ENCODE measurements at regions not wholly inside any gene's neighbourhood (a gene's known extent, or its start where the extent isn't known, plus 50 kb on each side); places are given as distances from the start of the nearest gene placed in this dataset.
"Not testable (repeated sequence)": the region's sequence is repeated elsewhere in the genome, so short reads cannot be mapped to it uniquely, and the experiment has no call there.

DNA sequence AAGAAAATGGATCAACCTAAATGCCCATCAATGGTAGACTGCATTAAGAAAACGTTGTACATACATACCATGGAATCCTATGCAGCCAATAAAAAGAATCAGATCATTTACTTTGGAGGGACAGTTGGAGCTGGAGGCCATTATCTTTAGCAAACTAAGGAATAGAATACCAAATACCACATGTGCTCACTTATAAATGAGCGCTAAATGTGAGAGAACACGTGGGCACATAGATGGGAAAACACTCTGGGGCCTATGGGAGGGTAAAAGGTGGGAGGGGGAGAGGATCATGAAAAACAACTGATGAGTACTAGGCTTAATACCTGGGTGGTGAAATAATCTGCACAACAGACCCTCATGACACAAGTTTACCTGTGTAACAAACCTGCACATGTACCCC lies 1729.9 kb upstream of the PCDH10 start:
- no peak for DNase-seq

DNA sequence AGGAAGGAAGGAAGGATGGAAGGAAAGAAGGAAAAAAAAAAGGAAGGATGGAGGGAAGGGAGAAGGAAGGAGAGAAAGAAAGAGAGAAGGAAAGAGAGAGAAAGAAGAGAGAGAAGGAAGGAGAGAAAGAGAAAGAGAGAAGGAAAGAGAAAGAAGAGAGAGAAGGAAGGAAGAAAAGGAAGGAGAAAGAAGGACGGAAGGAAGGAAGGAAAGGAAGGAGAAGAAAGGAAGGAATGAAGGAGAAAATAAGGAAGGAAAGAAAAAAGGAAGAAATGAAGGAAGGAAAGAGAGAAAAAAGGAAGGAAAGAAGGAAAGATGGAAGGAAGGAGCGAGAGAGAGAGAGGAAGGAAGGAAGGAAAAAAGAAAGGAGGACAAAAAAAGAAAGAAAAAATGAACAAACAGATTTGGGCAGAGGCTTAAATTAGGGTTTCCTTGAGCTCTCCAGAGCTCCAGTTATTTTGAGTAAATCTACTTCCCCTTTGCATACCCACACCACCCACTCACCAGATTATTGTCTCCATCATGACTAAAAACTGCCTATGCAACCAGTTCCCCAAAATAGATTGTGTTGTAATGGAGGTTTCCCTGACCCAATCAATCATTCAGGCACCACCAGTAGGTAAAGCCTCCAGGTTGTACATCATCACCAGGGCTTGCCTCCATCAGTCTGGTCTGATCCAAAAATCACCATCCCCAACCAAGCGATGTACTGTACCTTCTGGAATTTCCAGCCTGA lies 1722.9 kb upstream of the PCDH10 start:
- no peak for DNase-seq

DNA sequence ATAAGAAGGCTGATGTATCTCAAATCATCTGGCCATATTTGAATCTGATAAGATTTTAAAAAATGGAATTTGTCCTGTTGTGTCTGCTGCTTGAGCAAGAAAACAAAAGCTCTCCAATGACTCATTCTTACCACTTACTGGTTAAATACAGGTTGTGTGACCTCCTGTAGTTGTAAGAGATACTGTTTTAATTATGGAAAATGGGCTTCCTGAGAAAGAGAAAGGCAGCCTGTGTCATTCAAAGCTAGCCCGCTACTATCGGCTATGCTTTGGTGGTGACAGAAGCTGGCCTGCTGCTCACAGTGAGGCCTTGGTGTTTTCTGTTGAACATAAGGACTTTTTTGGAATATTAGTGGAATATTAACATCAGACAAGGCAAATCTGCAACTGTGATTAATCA lies 1722.1 kb upstream of the PCDH10 start:
- no peak for DNase-seq

DNA sequence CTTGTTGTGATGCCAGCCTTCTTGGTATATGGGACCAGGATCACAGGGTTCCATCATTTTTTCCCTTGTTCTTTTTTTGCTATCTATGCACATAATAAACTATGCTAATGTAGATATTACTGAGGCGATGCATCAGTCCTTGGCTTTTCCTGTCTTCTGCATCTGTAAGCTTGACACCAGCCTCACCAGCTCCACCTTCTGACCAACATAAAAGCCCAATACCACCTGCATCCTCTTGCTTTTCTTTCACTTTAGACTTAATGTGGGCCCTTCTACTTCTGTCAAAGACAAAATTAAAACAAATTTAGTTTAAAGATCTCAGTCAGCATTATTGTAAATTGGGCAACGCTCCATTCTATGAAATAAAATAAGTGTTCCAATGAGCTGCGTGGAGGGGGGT lies 1718.8 kb upstream of the PCDH10 start:
- no peak for DNase-seq

DNA sequence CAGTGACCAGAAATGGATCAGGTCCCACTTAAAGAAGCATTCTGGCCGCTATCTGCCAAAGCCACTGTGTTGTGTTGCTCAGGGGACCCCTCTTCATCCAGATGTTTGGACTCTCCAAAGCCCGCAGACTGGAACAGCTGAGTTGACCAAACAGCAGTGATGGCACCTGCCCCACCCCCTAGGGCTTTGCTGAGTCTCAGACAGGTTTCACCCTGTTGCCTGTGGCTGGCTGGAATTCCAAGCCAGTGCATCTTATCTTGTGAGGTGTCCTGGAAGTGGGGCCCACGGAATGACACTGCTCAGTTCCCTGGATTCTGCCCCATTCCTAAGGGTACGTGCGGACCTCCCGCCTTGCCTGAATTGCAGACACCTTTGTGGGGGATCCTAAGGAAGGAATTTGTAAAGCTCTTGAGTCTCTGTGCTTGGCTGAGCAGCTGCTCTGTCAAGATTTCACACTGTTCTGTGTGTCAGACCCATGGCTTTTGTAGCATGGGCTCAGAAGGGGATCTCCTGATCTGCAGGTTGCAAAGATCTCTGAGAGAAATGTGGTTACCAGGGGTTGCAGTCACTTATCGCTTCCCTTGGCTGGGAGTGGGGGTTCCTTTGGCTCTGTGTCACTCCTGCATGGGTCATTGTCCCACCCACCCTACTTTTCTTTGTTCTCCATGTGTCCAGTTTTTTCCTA lies 1707.9 kb upstream of the PCDH10 start:
- no peak for DNase-seq

DNA sequence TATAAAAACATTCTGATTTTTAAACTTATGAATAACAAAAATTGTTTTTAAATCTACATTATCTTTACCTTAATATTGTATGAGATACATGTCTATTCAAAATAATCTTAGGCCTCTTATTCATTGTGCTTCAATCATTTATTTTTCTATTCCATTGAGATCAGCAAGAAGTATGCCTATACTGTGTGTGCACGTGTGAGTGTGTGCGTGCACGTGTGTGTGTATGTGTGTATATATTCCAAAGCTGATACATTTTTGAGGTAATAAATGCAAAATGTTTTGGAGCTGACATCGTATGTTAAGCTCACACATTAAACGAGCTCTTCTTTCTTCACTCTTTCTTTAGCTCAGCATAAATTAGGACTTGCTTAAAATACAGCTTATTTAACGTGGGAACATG lies 1701.2 kb upstream of the PCDH10 start:
- no peak for DNase-seq

DNA sequence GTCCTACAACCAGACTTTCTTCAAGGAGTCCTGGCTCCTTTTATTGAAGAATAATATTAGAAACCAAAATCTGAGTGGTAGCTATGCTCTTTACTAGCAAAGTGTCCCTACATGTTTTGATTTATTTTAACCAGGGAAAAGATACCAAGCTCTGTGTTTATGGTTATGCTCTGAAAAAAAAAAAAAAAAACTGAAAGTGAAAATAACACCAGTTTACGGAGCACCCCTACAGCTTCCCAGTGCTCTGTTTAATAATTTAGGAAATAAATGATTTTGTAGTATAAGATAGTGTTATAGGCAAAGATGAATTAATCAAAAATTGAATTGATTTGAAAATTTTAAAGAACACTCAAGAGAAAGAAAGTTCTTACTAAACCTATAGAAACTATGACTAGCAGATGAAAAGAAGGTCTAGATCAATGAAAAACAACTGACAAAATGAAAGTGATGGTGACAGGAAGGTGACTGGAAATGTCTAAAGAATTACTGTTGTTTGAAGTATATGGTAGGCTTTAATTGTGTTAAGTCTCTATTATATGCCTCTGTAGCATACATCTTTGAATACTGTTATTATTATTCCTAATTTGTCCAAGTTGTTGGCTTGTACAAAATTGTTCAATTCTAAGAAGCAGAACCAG lies 1698.4 kb upstream of the PCDH10 start:
- DNase-seq = no peak

DNA sequence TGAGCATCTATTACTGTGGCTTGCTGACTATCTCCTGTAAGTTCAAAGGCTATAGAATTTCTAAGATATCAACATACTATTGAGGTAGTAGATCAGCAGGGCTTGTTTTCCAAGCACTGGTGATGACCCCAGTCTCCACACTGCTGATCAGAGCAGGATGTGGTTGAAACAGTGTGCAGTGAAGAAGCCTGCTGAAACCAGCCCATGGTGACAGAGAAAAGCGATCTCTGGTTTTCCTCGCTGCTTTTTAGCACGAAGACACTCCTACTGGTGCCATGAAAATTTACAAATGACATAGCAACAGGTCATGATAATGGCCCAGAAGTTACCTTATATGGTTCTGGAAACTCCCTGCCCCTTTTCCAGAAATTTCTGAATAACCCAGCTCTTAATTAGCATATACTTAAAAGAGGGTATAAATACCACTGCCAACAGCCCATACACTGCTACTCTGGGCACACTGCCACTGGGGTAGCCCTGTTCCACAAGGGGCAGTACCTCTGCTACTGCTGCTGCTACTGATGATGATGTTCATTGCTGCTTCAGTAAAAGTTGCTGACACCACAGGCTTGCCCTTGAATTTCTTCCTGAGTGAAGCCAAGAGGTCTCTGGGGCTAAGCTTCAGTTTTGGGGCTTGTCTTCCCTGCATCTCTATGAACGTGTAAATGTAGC lies 1689.5 kb upstream of the PCDH10 start:
- no peak for DNase-seq

DNA sequence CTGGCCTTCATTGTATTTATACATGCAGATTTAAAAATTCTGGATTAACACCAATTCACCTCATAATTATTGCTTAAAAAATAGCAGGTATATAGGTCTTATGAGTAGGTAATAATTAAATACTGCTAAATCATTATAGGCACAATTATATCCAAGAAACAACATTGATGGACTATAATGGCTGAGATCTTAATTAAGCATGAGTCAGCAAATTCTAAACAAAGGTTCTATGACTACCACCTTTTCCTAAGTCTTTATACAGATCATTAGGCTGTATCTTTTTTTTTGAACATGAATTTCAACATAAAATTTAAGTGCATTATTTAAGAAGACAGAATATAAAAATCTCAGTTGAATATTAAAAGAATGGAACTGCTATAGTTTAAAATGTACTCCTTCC lies 1678.7 kb upstream of the PCDH10 start:
- no peak for DNase-seq

DNA sequence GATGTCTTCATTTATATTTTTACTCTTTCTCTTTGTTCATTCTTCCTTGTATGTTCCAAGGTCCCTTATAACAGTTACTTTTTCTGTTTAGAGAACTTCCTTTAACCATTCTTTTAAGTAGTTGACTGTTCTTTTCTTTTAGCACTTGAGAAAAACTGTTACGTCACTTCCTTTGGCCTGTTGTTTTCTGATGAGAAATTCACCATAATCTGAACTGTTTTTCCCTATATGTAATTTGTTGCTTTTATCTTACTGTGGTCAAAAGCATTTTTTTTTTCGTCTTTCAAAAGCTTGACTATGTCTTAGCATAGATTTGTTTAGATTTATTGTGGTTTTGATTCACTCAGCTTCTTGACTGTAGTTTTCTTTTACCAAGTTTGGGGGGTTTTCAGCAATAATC lies 1660.3 kb upstream of the PCDH10 start:
- no peak for DNase-seq

DNA sequence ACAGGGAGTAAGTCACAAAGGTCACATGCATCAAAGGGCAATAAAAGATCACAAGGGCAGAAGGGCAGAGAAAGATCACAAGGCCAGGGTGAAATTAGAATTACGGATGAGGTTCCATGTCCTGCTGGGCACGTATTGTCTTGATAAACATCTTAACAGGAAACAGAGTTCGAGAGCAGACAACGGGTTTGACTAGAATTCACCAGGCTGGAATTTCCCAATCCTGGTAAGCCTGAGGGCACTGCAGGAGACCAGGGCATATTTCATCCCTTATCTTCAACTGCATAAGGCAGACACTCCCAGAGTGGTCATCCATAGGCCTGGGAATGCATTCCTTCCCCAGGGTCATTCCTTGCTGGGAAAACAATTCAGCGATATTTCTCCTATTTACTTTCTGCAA lies 1652.9 kb upstream of the PCDH10 start:
- not testable (repeated sequence) for DNase-seq

DNA sequence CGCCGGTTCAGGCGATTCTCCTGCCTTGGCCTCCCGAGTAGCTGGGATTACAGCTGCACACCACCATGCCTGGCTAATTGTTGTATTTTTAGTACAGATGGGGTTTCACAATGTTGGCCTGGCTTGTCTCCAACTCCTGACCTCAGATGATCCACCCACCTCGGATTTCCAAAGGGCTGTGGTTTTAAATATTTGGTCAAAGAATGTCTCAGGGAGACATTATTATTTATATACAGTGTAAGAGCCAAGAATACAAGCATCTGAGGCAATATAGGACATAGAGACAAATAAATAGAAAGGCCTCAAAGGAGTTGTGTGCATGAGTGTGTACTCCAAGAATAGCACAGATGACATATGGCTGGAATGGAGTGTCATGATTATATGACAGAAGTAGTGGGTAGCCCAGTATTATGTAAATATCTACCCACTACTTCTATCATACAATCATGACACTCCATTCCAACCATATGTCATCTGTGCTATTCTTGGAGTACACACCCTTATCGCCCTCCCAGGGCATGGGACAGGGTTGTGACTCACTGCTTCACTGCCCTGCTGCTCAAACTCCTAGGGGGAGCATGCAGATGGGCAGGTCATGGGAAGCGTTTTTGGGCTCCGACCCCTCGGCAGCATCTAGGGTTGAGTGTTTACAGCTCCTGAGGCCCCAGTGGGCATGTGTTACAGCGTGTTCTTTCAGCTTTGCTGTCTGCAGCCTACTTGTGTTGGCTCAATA lies 1649.8 kb upstream of the PCDH10 start:
- DNase-seq = no peak

DNA sequence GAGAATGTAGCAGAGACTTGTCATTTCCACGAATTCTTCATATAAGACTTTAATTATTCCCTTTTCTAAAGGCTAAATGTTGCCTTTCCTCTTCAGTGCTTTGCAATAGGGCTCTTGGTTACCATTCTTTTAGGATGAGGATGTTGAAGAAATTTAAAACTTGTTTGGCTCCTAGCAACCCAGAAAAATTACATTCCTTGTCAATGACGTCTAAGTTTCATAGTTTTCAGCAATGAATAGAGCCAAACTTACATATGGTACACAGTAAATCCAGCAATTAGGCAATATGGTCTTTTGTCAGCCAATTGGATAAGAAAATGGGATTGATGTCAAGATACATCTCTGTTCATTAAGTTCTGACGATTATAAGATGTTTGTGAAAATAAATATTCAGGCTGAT lies 1639.6 kb upstream of the PCDH10 start:
- no peak for DNase-seq

DNA sequence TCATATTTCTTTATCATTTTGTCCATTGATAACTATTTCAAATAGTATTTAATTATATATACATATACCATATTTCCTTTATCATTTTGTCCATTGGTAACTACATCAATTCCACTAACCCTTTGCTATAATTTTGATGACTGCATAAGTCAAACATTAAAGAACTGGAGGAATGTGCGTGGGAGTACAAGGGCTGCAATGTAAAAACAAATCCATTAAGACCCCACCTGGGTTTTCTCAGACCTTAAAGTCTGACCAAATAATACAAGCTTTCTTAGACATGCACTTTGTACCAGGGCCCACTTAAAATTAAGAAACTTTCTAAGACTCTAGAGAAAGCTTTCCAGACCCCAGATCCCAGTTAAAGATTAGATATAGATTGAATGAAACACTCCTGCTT lies 1622.4 kb upstream of the PCDH10 start:
- no peak for DNase-seq

DNA sequence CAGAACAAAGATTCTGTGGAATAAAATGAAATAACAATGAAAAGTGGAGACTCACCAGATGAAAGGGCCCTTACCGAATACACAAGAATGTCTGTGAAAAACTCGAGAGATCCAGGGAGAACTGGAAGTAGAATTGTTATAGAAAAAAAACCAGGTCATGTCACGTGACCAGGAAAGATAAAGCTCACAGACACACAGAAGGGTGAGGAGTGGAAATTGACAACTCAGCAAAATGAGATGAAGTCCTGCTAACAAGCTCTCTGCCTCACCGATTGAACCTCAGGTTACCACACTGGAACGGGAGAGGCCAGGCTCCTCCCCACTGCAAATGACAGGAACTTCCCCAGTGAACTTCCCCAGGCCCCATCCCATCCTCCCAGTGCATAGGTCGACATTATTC lies 1618.0 kb upstream of the PCDH10 start:
- no peak for DNase-seq

DNA sequence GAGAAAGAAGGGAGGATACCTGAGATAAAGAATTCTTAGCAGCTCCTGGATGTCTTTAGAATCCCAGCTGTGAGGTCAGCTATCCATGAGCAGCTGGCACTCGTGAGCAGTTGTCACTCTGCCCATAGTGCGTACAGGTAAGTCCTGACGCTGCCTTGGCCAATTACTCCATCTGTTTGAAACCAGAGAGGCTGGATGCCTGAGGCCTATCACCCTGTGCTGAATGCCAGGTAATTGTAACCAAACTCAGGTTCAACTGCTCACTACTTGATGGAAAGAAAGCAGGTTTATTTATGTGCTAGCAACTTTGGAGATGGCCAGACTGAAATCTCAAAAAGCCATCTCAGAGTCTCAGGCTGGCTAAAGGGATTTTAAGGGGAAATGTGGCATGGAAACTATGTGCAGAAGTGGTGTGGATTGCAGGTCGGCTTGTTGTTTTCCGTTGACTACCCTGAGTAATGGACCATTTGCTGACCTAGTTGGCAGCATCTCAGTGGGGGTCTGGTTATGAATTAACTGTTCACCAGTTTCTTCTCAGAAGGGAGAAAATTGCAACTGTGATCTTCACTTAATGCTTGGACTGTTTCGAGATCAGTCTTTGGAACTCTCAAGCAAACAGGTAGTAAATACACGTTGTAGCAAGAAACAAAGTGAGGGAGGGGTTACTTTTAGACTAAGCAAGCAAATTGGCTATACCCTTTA lies 1614.0 kb upstream of the PCDH10 start:
- DNase-seq = no peak

DNA sequence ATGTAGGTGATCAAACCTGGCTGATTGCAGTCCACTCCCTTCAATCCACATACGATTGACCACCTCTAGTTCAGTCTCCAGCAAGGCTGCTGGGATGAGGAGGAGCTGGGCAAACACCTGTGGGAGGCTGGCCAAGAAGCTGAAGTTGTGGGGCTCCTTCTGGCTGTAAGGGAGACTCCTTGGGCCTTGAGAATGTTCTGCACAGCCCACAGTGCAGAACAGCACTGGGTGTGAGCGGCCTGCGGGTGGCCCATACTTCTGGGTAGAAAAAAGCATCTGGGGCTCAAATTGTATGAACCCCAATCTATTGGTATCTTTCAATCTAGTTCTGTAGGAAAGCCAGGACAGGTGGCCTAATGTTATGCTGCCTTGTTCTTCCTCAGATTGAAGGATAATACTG lies 1608.8 kb upstream of the PCDH10 start:
- no peak for DNase-seq

DNA sequence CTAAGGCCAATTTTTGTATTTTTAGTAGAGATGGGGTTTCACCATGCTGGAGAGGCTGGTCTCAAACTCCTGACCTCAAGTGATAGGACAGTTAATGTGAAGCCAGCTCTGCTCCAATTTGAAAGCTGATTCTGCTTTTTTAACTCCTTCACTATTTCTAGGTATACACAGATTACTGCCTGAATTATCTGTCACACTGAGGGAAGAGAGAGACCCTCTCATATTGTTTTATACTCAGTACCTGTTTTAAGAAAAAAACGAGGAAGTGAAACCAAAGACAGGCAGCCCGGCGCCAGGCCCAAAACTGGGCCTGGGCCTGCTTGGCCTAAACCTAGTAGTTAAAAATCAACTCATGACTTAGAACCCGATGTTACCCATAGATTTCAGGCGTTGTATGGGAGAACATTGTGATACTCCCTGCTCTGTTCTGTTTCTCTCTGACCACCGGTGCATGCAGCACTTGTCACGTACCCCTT lies 1601.5 kb upstream of the PCDH10 start:
- DNase-seq = no peak

DNA sequence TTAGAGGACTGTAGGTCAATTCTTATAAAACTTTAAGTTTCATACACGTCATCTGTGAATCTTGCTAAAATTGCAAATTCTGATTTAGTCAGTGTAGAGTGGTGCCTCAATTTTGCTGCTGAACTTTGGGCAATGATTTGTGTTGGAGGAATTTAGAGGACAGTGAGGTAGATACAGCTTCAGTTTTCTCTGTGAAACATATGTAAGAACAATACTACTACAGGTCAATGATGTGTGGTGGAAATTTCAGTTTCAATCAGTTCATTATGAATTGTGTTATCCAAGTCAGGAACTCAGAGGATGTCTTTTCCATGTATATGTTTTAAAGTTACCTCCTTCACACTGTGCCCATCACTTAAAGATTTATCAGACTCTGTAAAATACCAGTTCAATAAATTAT lies 1597.8 kb upstream of the PCDH10 start:
- DNase-seq = no peak

DNA sequence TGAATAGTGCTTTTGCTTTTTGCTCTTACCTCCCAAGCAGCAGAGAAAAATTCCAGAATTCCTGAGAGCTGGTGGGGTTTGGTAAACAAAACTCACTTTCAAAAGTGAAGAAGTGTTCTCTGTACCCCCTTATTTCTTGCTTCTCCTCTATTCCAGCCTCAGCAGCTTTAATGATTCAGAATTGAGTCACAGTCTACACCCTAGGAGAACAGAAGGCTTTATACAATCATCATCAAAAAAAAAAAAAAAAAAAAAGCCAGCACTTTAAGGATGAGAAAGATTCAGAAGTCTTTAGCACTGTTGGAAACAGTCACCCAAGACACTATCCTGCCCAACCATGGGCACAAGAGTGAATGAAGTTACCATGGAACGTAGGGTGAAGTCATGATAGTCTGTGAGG lies 1583.1 kb upstream of the PCDH10 start:
- no peak for DNase-seq

DNA sequence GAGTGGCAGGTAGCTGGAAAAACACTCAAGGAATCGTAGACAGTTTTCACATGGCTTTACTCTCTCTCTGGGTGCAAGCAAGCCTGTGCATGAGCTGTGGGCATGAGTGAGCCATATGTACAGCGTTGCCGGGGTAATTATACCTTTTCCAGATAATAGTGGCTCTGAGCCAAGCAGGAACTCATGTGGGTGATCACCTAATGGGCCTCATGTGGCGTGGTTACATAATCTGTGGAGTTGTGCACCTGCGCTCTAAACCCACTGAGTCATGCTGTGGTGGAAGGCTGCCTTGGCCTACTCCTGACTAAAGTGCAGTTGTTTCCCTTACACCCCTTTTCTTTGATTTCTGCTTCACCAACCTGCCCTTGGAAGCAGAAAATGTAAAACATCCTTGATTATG lies 1564.5 kb upstream of the PCDH10 start:
- DNase-seq = no peak

DNA sequence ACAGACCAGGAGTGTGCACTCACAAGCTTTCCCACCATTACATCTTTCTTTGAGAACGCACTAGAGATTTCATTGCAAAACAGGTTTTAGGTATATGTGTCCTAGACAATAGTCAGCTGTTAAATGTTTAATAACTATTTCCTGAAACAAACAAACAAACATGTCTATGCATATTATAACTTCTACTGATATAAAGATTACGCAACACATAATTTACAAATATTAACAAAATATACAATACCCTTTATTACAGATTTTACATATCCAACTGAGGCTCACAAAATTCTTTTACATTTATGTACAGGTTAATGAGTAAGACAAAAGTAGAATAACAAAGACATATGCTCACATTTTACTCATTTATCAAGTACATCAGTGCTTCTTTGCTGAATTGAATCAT lies 1554.0 kb upstream of the PCDH10 start:
- DNase-seq = no peak

Data from NCI-H526 treated with DMSO at 0.1 percent for 48 hours (cell line).